UCSD-AML1 (cell line): ENCODE measurements at regions not wholly inside any gene's neighbourhood (a gene's known extent, or its start where the extent isn't known, plus 50 kb on each side); places are given as distances from the start of the nearest gene placed in this dataset.

Source experiments
- DNase-seq: peaks from one replicate; lab custom pipeline; 2025; ENCODE audit not compliant: unreplicated experiment; lab: John Stamatoyannopoulos, UW

- DNase-seq: no peak
Measured at GRCh38 chr5:98993512-98993911, 64.7 kb upstream of the CHD1 start.

- DNase-seq: no peak
Measured at GRCh38 chr5:98992552-98992951, 63.7 kb upstream of the CHD1 start.

GRCh38 chr5:98989727-98990126 lies 60.9 kb upstream of the CHD1 start:
- DNase-seq: peak; percentile 7

- no peak for DNase-seq
Measured at GRCh38 chr5:98986587-98986986, 57.8 kb upstream of the CHD1 start.

GRCh38 chr5:98982880-98983279 lies 54.1 kb upstream of the CHD1 start:
- DNase-seq: no peak
